Cardiac muscle cell (in vitro differentiated cells and primary cell): ENCODE measurements at regions not wholly inside any gene's neighbourhood (a gene's known extent, or its start where the extent isn't known, plus 50 kb on each side); places are given as distances from the start of the nearest gene placed in this dataset.

Experiments used
- DNase-seq, 2 donors: peaks; one replicate each; pipeline versions ENCODE4 v3.0.0 to v3.0.0-alpha.2; 2010 to 2017; ENCODE audit warnings: low read depth in 1 of 2, low spot score in 1 of 2
- H3K27ac ChIP-seq: fragments of 200-600 bp; sonication (generic); 2 replicates; pipeline ENCODE4 v1.5.1; 2016
- H3K27me3 ChIP-seq: fragments of 200-600 bp; sonication (generic); 2 replicates; pipeline ENCODE4 v1.6.0; 2016; ENCODE audit warnings: control low read depth
- H3K36me3 ChIP-seq: fragments of 200-600 bp; sonication (generic); 2 replicates; pipeline ENCODE4 v1.5.1; 2016; ENCODE audit warnings: control low read depth
- H3K4me1 ChIP-seq: fragments of 200-600 bp; sonication (generic); 2 replicates; pipeline ENCODE4 v1.8.1; 2017; ENCODE audit warnings: low read depth, mild to moderate bottlenecking, mixed run types
- H3K4me3 ChIP-seq: fragments of 200-600 bp; sonication (generic); 2 replicates; pipeline ENCODE4 v1.5.1; 2016; ENCODE audit warnings: mild to moderate bottlenecking
- H3K9me3 ChIP-seq: fragments of 200-600 bp; sonication (generic); 2 replicates; pipeline ENCODE4 v1.5.1; 2017; ENCODE audit warnings: low read depth, mild to moderate bottlenecking, control low read depth
- CTCF ChIP-seq: IDR thresholded peaks from 2 replicates; pipeline ENCODE4 v1.5.1; 2012; ENCODE audit warnings: low read depth, mild to moderate bottlenecking, low read length

- no peaks in the 10 kb centered on the region for H3K9me3 ChIP-seq
- no peak for DNase-seq
- no peaks in the 10 kb centered on the region for H3K36me3 ChIP-seq
- H3K4me3 ChIP-seq = no peak overlapping the region
- no peaks in the 10 kb centered on the region for H3K27me3 ChIP-seq
- no peak overlapping the region for H3K27ac ChIP-seq
- H3K4me1 ChIP-seq = no peaks in the 10 kb centered on the region
- no peak for TF ChIP-seq CTCF
These were observed 566.2 kb downstream of the GALR1 start for GRCh38 chr18:77815666-77816338.

- no peak for DNase-seq
- H3K9me3 ChIP-seq = no peaks in the 10 kb centered on the region
- no peaks in the 10 kb centered on the region for H3K36me3 ChIP-seq
- no peak overlapping the region for H3K4me3 ChIP-seq
- TF ChIP-seq CTCF = no peak
- H3K4me1 ChIP-seq = no peaks in the 10 kb centered on the region
- no peak overlapping the region for H3K27ac ChIP-seq
- no peaks in the 10 kb centered on the region for H3K27me3 ChIP-seq
These were observed 568.7 kb downstream of the GALR1 start for GRCh38 chr18:77818328-77818727.

- no peaks in the 10 kb centered on the region for H3K4me1 ChIP-seq
- H3K9me3 ChIP-seq = no peaks in the 10 kb centered on the region
- H3K27me3 ChIP-seq = no peaks in the 10 kb centered on the region
- DNase-seq = no peak
- no peaks in the 10 kb centered on the region for H3K36me3 ChIP-seq
- no peak overlapping the region for H3K4me3 ChIP-seq
- no peak overlapping the region for H3K27ac ChIP-seq
- no peak for TF ChIP-seq CTCF
These were observed 570.8 kb downstream of the GALR1 start for GRCh38 chr18:77820472-77820871.

GRCh38 chr18:77821892-77822291 lies 572.2 kb downstream of the GALR1 start:
- Histone ChIP-seq H3K36me3 (no peaks in the 10 kb centered on the region), H3K27me3 (no peaks in the 10 kb centered on the region), H3K9me3 (no peaks in the 10 kb centered on the region), H3K4me3 (no peak overlapping the region), H3K27ac (no peak overlapping the region), H3K4me1 (no peaks in the 10 kb centered on the region)
- no peak for DNase-seq
- no peak for TF ChIP-seq CTCF

- Histone ChIP-seq H3K4me1 (no peaks in the 10 kb centered on the region), H3K4me3 (no peak overlapping the region), H3K27ac (no peak overlapping the region), H3K9me3 (no peaks in the 10 kb centered on the region), H3K27me3 (no peaks in the 10 kb centered on the region), H3K36me3 (no peaks in the 10 kb centered on the region)
- no peak for DNase-seq
- TF ChIP-seq CTCF = no peak
These were observed 573.0 kb downstream of the GALR1 start for GRCh38 chr18:77822632-77823031.
